Astrocyte of the hippocampus (primary cell): ENCODE measurements at regions not wholly inside any gene's neighbourhood (a gene's known extent, or its start where the extent isn't known, plus 50 kb on each side); places are given as distances from the start of the nearest gene placed in this dataset.
A peak's percentile ranks its signal among the peaks of the same experiment; 100 is the strongest.
"Not testable (repeated sequence)": the region's sequence is repeated elsewhere in the genome, so short reads cannot be mapped to it uniquely, and the experiment has no call there.

Experiments
- DNase-seq: peaks from one replicate; pipeline ENCODE4 v3.0.0; 2011; ENCODE audit warnings: low read depth, low spot score

- DNase-seq, result no peak
Measured at GRCh38 chr13:80705371-80706163, 364.6 kb upstream of the SPRY2 start.

DNA sequence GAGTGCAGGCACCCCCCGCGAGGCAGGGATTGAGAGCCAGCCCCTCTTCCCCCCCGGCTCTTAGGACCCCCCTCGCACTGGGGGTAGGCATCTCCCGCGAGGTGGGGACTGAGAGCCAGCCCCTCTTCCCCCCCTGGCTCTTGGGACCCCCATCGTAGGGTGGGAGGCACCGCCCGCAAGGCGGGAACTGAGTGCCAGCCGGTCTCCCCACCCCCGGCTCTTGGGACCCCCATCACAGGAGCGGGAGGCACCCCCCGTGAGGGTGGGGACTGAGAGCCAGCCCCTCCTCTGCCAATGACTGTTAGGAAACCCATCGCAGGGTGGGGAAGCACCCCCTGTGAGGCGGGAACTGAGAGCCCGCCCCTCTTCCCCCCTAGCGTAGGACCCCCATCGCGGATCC lies 363.4 kb upstream of the SPRY2 start:
- no peak for DNase-seq

GRCh38 chr13:80695841-80696240 lies 354.9 kb upstream of the SPRY2 start:
- DNase-seq, result peak; percentile 1

DNA sequence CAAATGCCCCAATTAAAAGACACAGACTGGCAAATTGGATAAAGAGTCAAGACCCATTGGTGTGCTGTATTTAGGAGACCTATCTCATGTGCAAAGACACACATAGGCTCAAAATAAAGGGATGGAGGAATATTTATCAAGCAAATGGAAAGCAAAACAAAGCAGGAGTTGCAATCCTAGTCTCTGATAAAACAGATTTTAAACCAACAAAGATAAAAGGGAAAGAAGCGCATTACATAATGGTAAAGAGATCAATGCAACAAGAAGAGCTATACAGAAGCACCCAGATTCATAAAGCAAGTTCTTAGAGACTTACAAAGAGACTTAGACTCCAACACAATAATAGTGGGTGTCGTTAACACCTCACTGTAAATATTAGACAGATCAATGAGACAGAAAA lies 350.9 kb upstream of the SPRY2 start:
- not testable (repeated sequence) for DNase-seq

DNA sequence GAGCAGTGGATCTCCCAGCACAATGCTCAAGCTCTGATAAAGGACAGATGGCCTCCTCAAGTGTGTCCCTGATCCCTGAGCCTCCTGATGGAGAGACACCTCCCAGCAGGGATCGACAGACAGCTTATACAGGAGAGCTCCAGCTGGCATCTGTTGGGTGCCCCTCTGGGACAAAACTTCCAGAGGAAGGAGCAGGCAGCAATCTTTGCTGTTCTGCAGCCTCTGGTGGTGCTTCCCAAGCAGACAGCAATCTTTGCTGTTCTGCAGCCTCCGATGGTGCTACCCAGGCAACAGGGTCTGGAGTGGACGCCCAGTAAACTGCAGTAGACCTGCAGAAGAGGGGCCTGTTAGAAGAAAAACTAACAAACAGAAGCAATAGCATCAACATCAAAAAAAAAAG lies 349.3 kb upstream of the SPRY2 start:
- DNase-seq, result no peak

DNA sequence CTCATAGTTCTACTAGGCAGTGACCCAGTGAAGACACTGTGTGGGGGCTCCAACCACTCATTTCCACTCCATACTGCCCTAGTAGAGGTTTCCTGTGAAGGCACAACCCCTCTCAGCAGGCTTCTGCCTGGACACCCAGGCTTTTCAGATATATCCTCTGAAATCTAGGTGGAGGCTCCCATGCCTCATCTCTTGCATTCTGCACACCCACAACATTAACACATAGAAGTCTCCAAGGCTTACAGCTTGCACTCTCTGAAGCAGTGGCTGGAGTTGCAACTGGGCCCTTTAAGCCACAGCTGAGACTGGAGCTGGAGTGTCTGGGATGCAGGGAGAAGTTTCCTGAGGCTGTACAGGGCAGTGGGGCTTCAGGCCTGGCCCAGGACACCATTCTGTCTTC lies 347.7 kb upstream of the SPRY2 start:
- no peak for DNase-seq

GRCh38 chr13:80685942-80686341 lies 345.0 kb upstream of the SPRY2 start:
- DNase-seq, result no peak

DNA sequence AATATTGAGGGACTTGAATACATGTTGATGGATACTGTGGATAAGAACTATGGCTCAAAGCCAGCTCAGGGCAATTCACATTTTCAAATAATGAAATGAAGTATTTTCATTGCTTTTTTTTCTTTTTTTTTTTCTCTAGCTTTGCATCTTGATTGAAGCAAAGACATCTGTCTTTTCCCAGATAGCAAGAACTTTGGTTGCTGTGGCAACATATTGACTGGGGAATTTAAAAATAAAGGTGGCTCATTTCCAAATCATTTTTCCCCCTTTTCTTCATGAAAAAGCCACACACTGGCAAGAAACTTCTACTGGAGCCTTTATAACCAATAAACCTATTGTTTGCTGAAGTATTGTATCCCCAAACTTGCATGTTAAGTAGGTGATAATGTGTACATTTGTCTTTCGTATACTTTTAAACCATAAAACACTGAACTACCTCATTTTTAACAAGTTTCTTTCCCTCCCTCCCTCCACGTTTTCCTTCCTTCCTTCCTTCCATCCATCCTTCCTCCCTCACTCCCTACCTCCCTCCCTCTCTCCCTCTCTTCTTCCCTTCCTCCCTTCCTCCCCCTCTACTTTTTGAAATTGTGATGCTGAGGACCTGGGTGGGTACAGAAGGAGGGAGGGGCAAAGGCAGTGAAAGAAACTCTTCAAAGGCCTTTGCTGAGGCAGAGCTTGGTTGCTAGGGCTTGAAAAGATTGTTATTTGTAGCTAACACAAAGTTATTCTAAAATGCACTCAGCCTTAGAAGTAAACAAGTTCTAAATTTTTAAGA lies 343.5 kb upstream of the SPRY2 start:
- DNase-seq, result no peak

- no peak for DNase-seq
Measured at GRCh38 chr13:80680786-80681366, 339.9 kb upstream of the SPRY2 start.

DNA sequence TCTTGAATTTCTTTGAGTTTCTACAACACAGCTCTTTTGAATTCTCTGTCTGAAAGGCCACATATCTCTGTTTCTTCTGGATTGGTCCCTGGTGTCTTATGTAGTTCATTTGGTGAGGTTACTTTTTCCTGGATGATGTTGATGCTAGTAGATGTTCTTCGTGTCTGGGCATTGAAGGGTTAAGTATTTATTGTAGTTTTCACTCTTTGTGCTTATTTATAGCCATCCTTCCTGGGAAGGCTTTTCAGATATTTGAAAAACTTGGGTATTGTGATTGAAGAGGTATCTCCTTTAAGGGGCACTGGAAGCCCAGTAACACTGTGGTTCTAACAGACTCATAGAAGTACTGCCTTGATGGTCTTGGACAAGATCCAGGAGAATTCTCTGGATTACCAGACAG lies 338.5 kb upstream of the SPRY2 start:
- DNase-seq, result no peak

DNA sequence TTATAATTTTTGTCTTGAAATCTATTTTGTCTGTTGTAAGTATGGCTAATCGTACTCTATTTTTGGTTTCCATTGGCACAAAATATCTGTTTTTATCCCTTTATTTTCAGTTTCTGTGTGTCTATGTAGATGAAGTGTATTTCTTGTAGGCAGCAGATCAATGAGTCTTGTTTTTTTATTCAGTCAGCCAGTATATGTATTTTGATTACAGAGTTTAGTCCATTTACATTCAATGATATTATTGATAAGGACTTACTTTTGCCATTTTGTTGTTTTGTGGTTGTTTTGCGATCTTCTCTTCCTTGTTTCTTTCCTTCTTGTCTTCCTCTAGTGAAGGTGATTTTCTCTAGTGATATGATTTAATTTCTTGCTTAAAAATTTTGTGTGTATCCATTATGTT lies 336.3 kb upstream of the SPRY2 start:
- no peak for DNase-seq

GRCh38 chr13:80675442-80675841 lies 334.5 kb upstream of the SPRY2 start:
- DNase-seq, result not testable (repeated sequence)

GRCh38 chr13:80671773-80672172 lies 330.8 kb upstream of the SPRY2 start:
- DNase-seq, result no peak

DNA sequence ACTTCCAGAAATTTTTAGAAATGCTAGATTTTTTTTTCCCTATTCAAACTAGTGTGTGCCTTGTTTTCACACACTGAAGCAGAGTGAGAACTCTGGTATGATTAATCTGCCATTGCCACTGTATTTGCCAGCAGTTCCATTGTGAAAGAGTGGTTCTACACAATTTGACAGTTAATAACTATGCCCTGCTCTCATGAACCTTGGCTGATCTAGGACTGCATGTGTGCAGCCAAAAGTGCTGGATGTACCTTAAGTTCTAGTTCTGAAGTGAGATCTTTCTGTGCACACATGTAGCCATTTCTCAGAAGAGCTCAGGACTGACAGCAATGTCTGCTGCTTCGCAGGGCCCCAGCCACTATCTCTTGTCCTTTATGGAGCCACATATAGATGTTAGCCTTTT lies 328.2 kb upstream of the SPRY2 start:
- DNase-seq, result no peak

DNA sequence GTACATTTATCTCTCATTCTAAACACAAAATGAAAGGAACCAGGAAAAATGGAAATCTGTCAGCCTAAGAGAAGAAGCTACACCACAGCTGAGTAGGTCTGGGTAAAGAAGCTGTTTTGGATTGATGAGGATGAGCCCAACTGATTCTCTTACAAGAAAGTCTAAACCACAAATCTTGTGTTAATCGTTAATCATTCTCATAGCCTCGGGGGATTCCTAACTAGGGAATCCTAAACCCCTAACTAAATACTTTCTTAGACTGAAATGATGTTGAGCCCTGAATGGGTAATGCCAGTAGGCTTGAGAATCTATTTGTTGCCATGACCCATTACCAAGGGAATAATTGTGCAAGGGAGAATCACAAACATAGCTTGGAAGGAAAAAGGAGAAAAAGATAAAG lies 327.5 kb upstream of the SPRY2 start:
- DNase-seq, result no peak

DNA sequence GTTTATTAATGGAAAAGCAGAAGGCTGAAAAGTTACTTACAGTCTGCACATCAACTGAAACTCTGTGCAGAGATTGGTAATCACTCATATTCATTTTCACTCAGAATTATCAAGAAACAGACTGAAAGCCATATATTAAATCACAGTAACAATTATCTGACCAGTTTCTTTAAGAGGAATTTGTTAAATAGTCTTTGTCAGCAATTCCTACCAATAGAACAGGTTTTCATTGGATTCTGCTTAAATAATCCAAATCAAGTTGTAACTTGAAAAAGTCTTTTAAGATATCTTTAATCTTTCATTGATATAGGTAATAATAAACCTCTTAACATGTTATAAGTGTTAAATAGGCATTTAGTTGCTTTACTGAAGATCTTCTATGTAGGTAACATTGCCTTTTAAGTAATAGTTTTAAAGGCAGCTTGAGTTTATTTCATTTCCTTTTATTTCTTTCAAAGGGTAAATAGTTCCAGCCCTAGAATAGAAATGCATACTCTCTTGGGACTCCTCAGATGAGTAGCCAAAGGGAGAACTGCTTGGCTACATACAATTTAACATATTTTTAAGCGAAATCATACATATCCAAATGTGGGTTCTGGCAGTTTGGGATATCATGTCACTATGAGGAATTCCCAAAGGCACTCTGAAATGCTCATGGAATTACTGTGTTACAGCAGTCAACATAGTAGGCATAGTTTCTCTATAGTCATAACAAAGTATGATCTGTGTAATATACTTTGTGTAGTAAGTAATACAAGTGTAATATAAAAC lies 326.0 kb upstream of the SPRY2 start:
- no peak for DNase-seq

- peak; percentile 1 for DNase-seq
Measured at GRCh38 chr13:80665792-80666333, 324.9 kb upstream of the SPRY2 start.

DNA sequence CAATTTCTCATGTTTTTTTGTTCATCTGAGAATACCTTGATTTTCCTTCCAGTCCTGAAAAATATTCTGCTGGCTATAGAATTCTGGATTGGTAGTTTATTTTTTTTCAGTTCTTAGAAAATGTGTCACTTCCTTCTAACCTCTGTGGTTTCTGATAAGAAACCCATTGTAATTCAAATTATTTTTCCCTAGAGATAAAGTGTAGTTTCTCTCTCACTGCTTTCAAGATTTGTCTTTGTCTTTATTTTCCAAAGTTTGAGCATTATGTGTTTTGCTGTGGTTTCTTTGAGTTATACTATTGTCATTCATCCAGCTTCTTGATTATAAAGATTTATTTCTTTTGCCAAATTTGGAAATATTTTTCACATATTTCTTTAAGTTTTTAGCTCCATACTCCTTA lies 324.0 kb upstream of the SPRY2 start:
- DNase-seq, result peak; percentile 1

GRCh38 chr13:80663788-80664187 lies 322.9 kb upstream of the SPRY2 start:
- DNase-seq, result no peak

GRCh38 chr13:80658705-80659104 lies 317.8 kb upstream of the SPRY2 start:
- no peak for DNase-seq

DNA sequence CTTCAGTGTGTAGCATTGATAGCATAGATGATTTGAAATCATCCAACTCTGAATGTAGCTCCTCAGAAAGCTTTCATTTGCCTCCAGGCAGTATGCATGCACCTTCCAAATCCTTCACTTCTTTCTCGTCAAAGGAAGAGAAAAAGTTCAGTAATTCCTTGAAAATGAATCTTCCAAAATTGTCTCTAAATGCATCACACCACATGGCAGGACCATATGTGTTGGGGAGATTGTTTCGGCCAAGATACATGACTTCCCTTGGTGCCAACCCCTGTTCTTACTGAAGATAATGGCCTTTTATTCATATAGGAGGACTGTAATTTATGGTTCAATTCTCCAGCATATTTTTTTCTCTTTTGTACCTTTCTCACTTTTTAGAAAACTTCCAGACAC lies 315.6 kb upstream of the SPRY2 start:
- DNase-seq, result no peak
